NCI-H226 (cell line): ENCODE measurements at regions not wholly inside any gene's neighbourhood (a gene's known extent, or its start where the extent isn't known, plus 50 kb on each side); places are given as distances from the start of the nearest gene placed in this dataset.
"Not testable (repeated sequence)": the region's sequence is repeated elsewhere in the genome, so short reads cannot be mapped to it uniquely, and the experiment has no call there.

ENCODE experiments used
- DNase-seq: peaks from one replicate; pipeline ENCODE4 v3.0.0-alpha.2; 2015

DNA sequence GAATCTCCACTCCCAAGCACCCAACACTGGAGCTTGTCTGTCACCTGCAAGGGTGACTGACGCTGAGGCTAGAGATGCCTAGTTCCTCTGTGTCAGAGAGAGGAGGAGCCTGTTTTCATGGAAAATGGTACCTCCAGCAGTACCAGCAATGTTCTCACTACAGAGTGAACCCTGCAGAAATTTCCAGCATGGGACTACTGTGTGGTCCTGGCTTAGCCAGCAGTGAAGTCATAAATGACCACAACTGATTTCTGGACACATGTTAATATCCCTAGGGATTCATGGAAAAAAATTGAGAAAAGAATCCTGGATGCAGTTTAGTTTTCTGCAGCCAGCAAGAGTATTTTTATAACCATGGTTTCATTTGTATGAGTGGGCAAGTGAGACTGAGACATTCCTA lies 468.1 kb downstream of the CD83 start:
- DNase-seq, result no peak

DNA sequence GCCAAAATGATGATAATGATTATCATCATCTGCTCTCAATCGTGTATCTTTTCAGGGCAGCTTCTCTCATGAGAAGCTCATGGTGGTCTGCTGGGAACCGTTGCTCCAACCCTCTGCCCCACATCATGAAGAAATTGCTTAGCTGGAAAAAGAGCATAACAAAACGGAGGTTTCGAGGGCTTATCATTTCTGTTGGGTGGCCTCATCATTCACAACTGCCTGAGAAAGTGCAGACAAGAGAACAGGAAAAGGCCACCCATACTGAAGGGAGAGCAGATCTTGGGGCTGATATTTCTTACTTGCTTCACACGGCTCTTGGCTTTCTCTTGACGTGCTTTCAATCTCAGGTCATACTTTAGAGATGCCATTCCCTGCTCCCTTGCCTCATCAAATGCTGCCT lies 471.6 kb downstream of the CD83 start:
- no peak for DNase-seq

DNA sequence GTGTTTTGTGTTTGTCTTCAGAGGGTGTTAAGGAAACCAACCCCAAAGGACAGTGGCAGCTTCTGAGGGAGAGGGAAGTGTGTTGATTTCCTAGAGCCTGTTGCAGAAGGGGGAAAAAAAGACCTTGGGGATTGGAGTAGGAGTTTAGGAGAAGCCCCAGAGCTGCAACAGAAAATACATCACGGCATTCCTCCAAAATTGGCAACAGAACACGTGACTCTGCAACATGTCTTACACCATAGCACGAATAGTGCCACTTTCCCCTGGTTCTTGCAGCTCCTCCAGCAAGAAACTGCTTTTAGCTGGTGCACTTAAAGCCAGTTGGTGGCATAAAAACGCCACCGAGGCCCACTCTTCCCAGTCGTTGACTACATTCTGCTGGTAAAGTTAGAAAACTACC lies 473.0 kb downstream of the CD83 start:
- no peak for DNase-seq

DNA sequence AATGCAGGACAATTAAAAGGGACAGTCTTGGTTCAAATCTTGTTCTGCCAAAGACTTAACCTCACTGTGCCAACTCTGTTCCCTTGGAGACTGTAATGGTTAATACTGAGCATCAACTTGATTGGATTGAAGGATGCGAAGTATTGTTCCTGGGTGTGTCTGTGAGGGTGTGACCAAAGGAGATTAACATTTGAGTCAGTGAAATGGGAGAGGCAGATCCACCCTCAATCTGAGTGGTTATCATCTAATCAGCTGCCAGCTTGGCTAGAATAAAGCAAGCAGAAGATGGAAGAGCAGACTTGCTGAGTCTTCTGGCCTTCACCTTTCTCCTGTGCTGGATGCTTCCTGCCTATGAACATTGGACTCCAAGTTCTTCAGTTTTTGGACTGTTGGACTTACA lies 474.4 kb downstream of the CD83 start:
- DNase-seq, result no peak

DNA sequence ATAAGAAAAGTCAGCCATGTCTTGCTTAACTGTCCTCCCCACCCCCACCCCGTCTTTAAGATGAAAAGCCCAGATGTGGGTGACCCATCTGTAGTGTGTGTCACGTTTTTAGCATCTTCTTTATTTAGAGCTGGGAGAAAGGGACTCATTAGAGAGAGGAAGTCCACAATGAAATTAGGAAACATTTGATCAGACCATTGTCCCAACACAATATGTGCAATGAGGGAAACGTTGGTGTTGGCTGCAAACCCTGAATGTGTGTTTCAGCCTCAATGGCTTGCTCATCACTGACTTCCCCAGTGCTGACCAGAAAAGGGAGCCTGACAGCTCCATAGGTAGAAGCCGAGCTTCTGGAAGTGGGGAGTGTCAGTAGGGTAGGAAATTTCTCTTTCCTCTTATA lies 475.7 kb downstream of the CD83 start:
- DNase-seq, result no peak

DNA sequence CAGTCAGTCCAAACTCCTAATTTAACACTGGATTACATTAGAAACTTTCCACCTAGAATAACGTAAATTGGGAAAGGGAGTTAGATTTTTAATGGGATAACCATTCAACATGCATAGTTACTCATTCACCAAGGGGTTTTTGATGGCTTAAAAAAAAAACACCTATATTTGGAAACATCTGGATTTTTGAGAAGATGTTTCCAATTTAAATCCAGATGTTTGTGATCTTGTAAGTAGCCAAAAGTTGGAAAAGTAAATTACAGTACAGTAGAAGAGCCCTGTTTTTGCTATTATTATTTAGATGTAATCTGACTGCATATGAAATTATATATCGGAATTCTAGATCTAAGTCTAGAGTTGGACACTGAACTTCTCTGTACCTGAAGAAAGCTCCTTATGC lies 478.2 kb downstream of the CD83 start:
- no peak for DNase-seq

DNA sequence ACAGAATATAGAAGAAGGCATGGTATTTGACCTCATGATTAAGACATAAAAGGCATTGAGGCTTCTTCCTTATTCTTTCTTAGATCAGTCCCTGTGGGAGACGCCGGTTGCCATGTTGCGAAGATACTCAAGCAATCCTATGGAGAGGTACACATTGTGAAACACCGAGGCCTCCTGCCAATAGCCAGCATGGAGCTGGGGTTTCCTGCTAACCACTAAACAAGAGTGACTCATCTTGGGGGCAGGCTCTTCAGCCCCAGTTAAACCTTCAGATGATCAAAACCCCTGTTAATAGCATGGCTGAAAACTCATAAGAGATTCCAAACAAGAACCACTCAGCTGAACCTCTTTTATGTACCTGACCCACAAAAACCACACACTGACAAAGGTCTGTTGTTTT lies 478.8 kb downstream of the CD83 start:
- DNase-seq, result peak; percentile 66

DNA sequence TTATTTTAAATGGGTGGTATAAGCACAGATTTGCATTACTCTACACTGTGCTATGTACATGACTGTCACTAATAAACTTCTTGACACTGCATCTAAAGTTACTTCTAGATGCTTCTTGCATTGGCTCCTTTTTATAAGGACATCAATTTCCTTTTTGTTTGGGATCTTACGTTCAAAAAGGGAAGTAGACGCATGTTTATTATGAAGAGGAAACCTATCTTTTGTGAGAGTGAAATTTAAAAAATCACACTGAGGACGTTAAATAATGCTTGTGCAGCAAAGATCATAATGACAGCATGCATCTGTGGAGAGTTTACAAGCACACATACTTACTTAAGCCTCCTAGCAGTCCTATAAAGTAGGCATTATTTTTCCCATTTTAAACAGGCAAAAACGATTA lies 479.5 kb downstream of the CD83 start:
- no peak for DNase-seq

DNA sequence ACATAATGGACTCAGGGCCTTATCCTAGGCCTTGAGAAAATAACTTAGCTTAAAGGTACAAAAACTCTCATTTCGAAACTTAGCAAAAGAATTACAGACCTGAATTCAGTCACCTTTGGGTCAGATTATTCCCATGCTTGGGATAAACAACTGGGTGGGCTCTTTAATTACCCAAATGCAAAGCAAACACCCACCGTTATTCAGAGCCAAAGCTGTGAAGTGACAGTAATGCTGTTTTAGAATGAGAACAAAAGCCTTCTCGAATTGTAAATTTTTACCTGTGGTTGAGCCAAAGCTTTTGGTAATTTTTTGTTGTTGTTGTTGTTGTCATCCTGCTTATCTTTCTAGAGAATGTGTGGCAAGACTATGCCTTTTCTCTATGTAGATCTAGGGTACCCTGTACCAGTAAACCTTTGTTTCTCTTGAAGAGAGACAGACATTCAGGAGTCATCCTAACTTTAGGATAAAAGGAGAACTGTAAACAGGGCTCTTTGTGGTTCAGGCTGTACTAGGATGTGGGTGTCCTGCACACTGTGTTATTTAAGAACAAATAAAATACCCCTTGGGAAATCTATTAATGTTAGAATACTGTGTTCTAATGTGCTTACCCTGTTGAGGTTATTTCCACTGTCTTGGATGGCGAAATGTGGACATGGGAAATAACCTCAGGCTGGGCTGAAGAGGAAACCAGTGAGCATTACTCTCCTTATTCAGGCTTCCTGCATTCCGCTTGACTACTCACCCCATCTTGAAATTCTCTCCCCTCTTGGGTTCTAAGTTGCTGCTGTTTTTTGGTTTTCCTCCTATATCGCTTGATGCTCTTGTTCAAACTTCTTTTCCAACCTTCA lies 480.7 kb downstream of the CD83 start:
- peak; percentile 5 for DNase-seq

DNA sequence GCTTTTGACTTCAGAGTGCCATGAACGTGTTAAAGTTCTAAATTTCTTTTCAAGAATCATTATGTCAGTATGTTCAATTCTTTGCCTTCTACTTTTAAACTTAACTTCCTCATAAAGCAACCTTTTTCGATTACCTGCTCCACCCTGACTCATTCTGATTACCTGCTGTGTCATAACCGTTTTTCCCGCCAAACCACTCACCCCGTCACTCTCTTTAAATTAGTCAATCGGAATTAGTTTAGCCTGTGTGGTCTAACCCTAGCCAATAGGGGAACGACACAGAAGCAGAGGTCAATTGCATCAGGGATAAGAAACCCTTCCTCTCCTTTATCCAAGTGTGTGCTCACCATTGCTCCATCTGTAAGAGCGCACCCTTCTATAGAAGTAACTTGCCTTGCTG lies 482.7 kb downstream of the CD83 start:
- DNase-seq, result not testable (repeated sequence)

DNA sequence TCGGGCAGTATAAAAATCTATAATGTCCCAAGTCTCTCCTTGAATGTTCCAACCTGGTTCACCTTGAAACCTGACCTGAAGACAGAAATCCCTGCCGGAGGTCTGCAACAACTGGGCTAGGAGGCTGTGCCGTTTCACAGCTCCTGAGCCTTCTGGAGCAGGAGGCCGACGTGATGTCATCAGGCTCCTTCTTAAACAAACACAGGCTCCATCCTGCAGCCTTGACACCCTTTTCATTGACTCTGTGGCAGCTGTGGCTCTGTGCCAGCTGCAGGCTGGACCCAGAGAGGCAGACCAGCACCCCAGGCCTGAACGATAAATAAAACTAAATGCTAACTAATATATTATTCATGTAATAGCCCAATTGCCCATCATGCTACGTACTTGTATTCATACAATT lies 483.9 kb downstream of the CD83 start:
- DNase-seq, result no peak

DNA sequence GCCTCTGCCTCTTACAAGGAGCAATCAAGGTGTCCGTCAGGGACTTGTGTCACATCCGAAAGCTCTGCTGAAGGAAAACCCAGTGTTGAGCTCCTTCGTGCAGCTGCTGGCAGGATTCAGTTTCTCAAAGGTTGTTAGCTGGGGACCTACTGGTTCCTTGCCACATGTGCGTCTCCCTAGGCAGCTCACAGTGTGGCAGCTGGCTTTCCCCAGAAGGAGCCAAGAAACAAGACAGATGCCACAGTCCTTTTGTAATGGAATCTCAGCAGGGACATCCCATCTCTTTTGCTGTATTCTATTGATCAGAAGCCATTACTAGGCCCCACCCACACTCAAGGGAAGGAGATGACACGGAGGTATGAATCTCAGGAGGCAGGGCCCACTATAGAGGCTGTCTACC lies 488.8 kb downstream of the CD83 start:
- no peak for DNase-seq

DNA sequence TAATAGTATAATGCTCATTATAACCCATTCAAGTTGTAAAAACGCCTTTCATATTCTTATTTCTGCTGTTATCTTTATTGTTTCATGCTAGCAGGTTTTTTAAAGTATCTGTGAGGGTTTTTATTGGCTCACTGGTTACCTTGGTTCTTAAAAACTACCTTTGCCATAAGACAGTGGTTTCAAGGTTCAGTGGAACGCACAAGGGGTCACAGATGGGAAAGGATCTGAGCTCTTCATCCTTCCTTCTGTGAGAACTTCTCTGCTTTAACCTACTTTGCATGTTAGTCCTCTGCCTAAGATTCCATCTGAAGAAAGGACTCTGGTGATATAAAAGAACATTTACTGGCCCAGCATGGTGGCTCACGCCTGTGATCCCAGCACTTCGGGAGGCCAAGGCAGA lies 492.6 kb downstream of the CD83 start:
- no peak for DNase-seq

DNA sequence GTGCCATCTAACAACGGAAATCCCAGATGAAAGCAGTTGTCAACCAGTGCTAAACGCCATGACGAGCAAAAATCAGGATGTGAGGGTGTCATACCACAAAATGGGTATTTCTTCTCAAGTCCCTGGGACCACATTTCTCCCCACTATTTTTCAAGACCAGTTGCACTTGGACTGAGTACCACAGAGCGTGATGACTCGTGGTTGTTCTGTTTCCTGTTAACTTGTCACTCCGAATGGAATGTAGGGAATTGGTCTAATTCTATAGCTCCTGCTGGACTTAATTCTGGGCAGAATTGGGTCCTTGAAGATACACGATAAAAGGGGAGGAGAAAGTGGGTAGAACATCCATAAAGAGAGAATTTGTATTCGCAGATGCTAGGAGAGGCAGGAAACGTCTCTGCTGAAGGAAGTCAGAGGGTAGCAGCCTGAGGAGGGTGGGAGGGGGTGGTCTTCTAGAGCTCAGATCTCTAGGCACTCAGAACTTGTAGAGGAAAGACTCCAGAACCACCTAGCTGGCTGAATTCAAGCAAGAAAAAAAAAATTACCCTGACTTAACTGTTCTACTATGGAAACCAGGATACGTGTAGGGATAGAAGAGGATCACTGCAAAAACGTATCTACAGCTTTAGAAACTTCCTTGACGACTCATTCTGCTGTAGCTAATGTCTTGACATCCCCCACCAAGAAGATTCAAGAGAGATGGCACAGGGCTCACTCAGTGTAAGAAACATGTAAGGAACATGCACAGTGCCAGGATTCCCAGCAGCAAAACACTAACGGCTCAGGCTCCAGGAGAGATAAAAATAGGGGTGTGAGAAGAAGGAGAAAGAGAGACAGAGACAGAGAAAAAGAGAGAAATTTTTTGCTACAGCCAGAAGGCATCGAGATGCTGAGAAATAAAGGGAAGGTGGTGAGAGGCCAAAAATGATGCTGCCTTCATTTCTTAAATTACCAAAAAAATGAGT lies 494.7 kb downstream of the CD83 start:
- peak; percentile 23 for DNase-seq

DNA sequence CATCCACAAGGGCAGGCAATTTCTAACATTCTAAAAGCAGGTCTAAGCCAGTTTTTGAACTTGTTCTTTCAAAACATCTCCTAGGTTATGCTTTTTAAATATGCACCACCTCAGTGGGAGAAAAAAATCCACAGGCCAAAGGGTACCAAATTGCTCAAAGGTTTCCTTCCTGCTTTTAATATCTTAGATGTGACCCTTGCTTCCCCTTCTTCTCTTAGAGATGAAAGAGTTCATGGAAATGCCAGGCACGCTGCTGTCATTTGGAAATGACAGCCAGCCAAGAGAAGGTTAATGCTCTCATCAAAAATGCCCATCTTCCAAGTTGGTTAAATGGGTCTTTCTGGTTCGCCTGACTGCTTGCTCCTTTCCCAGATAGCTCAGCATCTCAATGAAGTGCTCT lies 497.1 kb downstream of the CD83 start:
- no peak for DNase-seq

DNA sequence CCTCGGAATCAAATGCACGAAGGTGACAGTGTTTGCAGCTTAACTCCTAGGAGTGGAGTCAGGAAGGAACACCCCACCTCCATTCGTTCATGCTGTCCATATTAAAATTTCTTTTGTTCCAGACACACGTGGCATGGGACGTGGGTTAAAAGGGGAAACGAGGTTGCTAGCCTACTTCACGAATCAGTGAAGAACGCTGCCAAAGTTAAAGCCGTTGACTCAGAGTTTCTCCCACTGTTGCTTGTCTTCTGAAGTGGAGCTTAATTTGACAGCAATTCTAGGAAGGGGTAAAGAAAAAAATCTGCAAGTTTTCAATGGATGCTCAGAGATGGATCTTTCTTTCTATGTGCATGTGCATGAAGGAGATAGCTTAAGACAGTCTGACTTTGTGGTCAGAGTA lies 499.1 kb downstream of the CD83 start:
- no peak for DNase-seq

DNA sequence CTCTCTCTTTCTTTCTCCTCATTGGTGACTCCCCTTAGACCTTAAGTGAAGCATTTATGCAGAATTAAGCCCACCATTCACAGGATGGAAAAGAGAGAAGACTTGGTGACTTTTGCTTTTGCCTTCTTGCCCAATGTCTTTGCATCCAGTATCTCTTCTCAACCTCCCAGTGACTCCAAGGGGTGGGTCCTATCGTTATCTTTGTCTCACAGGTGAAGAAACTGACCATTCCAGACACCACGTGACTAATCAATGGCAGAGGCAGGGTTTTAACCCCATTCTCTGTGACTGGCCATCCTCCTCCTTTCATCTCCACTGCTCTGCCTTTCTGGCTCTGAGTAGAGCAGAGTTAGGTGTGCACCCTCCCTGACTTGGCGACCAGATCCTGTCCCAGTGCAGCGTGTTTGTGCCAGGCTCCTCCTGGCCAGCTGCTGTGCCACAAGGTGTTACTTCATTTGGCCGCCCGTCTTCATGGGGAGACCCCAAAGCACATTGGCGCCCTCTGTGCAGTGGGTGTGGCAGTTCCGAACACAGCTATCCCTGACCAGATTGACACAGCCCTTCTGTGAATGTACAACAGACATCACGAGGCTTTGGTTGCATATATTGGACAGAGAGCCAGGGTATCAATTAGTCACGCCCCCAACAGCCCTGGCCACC lies 501.3 kb downstream of the CD83 start:
- DNase-seq, result no peak

DNA sequence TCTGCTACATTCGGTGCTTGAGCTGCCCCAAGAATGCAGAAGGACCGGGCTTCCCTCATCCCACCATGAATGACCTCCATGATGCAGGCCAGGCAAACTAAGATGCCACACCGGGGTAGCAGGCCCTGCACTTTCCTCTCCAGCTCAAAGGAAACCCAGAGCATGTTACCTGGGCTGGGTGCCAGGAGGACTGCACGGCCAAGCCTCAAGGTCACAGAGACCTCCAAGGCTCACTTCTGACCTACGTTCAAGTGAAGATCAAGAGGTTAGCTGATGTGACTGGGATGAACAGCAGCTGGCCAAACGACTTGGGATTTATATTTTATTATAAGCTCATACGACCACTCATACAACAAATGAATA lies 501.8 kb downstream of the CD83 start:
- no peak for DNase-seq

DNA sequence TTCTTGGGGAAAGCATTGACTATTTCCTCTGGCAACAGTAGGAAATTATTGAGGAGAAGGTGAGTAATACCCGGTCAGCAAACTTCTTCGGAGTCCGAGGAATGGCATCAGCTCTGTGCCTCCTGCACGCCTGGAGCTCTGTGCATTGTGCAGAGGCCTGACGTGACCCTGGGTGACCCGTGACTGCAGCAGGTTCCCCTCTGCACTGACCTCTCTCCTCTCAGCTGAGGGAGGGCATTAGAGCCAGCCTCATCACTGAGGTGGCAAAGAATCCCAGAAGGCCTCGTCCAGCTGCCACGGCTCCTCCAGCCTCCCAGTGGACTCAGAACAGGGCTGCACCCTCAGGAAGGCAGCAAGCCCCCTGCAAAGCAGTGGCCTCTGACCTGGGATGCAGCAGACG lies 502.9 kb downstream of the CD83 start:
- DNase-seq, result no peak

DNA sequence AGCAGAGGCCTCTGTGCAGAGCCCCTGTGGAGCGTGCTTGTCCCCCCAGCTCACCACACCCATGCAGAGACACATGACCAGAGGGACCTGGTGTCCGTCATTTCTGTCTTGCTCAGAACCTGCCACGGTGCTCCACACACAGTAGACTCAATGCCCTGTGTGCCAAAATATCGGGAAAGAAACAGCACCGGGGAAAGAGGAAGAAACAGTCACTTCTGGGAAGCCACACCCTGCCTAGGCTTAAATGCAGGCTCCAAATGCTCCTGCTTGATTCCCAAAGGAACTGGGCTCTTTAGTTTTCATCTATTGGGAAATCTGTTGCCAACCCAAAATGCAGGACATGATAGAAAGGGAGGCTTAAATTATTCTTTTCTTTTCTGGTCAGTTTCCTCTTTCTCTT lies 503.9 kb downstream of the CD83 start:
- no peak for DNase-seq

DNA sequence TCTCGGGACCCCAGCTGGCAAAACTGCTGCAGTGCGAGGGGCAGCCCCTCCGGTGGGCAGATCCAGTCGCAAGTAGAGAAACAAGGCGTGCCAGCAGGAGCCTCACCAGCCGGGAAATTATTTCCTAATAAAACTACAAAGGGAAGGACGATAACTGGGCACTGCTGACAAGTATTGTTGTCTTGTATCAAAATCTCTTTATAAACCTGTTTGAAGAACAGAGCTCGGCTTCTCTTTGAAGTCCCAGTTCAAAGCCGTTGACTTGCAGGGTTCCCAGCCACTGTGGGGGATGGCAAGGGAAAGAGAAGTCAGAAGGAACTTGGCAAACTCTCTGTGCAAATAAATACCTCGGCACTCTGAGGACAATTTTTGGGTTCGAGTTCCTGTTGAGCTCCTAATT lies 504.5 kb downstream of the CD83 start:
- DNase-seq, result no peak

DNA sequence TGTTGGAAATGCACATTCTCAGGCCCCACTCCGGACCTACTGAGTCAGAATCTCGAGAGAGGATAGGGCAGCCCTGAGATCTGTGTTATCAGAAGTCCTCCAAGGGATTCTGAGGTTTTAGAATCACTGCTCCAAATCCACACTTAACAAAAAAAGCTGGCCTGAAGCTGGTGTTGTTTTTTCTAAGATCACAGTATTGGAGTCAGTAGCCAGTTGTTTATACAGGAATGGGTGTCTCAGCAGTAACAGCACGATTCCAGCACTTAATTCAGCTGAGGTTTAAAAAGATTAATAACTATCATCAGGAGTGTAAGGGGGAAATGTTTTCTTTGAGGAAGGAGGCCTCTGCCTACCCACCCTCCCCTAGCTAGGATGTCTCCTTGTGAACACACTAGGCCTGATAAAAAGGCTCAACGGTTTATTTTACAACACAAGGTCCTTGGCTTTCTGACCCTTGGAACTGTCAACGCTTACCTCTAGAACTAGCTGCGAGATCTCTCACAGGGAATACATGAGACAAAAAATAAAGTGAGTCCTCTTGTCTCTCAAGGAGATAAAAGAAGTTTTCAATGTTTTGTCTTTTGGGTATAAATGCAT lies 505.4 kb downstream of the CD83 start:
- no peak for DNase-seq

DNA sequence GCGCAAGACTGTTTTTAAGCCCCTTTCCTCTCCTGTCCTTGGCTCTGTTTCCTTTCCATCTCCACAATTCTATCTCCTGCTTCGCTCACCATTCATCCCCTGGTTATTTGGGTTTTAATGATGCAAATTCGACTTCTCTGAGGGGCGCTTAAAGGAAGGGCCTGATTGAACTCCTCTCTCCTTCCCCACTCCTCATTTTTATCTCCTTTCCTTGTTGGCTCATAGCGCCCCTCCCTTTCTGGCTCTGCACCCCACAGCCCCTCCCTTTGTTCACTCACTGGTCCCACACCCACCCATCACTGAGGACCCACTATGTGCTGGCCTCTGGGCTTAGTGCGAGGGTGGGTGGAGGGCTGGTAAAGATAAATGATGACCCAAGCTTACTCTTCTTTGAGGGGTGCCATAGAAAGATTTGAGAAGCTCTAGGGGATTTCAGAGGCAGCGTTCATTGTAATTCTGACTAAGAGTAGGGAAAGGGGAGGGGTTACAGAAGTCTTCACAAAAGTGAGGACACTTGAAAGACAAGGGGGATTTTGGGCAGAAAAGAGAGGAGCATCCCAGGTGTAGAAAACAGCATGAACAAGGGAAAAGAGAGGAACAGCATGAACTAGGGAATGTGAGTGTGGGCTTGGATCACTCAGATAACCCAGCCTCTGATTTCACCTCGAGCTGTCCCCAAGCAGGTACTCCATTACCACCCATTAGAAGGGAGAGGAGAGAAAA lies 507.8 kb downstream of the CD83 start:
- no peak for DNase-seq
